ENCODE measurements at regions not wholly inside any gene's neighbourhood (a gene's known extent, or its start where the extent isn't known, plus 50 kb on each side); places are given as distances from the start of the nearest gene placed in this dataset.

DNA sequence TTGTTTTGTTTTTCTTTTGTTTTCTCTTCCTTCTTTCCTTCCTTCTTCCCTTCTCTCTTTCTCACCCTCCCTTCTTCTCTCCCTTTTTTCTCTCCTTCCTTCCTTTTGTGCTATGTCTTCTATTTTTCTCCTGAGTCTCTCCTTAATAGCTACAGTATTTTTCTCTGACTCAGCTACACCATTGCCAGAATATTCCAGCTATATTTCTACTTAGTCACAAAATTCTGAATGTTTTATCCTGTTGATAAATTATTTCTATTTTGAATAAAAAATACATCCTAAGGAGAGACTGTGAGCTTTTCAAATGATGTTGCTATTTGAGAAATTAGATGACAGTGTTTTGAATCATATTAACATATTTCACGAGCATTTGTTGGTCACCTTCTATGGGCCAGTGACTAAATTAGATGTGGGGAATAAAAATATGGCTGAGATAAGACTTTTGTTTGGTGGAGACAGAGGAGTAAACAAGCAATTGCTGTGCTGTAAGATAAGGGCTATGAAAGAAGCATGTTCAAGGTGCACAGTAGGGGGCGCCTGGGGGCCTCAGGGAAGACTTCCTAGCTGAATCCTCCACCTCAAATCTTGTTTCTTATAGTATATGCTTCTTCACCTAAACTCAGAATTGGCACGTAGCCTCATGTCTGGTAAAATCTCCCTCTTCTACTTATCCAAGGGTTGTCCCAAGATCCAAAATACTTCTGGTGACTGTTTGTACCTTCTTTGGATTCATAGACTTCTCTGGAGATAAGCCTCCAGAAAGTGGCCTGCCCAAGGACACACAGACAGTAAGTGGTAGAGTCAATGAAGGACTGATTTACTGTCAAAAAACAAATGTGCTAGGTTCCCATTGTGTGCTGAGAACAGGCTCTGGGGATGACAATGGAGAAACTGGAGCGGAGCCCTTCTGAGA is 115.5 kb upstream of the CREB5 start:
- no peak overlapping the region for H3K27ac ChIP-seq (ENCODE audit: low read length)
- H3K36me3 ChIP-seq (ENCODE audit: control insufficient read depth, low read depth, low read length), result no peaks in the 10 kb centered on the region
- no peaks in the 10 kb centered on the region for H3K9me3 ChIP-seq (ENCODE audit: control insufficient read depth, low read depth, low read length)
- H3K4me3 ChIP-seq (ENCODE audit: low read length), result no peak overlapping the region
- peaks cover 27% of the 10 kb centered on the region for H3K4me1 ChIP-seq (ENCODE audit: control insufficient read depth, low read depth, low read length)
- H3K9ac ChIP-seq (ENCODE audit: low read length), result no peak overlapping the region
- no peaks in the 10 kb centered on the region for H3K27me3 ChIP-seq (ENCODE audit: control insufficient read depth, insufficient read depth, low read length)

GRCh38 chr7:28297801-28298459 is 114.4 kb upstream of the CREB5 start:
- Histone ChIP-seq H3K27ac (ENCODE audit: low read length) (no peak overlapping the region), H3K36me3 (ENCODE audit: control insufficient read depth, low read depth, low read length) (no peaks in the 10 kb centered on the region), H3K4me3 (ENCODE audit: low read length) (no peak overlapping the region), H3K4me1 (ENCODE audit: control insufficient read depth, low read depth, low read length) (peaks cover 16% of the 10 kb centered on the region), H3K9ac (ENCODE audit: low read length) (no peak overlapping the region), H3K27me3 (ENCODE audit: control insufficient read depth, insufficient read depth, low read length) (no peaks in the 10 kb centered on the region), H3K9me3 (ENCODE audit: control insufficient read depth, low read depth, low read length) (no peaks in the 10 kb centered on the region)

DNA sequence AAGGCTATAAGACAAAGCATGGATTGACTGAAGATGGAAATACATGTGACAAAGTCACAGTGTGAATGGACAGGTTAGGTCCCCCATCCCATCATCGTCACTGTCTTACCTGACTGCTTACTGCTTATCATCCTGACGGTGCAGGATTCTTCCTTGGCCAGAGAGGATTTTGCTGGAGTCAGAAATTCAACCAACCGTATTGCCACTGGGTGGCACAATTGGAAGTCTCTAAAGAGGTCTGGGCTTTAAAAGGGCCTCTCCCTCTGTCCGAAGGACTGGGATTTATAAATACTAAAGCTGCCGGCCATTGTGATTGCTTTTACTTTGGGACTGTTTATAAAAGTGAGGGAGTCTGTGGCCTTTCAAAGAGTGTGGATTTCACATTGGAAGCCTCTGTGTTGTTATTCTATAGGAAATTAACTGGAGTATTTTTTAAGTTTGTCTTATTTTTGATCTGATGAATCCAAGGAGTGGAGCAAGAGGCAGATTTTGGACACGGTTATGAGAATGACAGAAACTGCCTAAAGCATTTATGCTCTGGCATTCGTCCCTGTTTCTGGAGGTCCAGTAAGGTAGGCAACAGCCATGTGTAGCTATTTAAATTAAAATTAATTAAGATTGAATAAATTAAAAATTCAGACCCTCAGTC is 113.3 kb upstream of the CREB5 start:
- Histone ChIP-seq H3K4me1 (ENCODE audit: control insufficient read depth, low read depth, low read length) (peaks cover 7% of the 10 kb centered on the region), H3K4me3 (ENCODE audit: low read length) (no peak overlapping the region), H3K36me3 (ENCODE audit: control insufficient read depth, low read depth, low read length) (no peaks in the 10 kb centered on the region), H3K9ac (ENCODE audit: low read length) (no peak overlapping the region), H3K27ac (ENCODE audit: low read length) (no peak overlapping the region), H3K27me3 (ENCODE audit: control insufficient read depth, insufficient read depth, low read length) (no peaks in the 10 kb centered on the region), H3K9me3 (ENCODE audit: control insufficient read depth, low read depth, low read length) (no peaks in the 10 kb centered on the region)

- Histone ChIP-seq H3K9ac (ENCODE audit: low read length) (no peak overlapping the region), H3K9me3 (ENCODE audit: control insufficient read depth, low read depth, low read length) (no peaks in the 10 kb centered on the region), H3K4me1 (ENCODE audit: control insufficient read depth, low read depth, low read length) (peaks cover 11% of the 10 kb centered on the region), H3K27me3 (ENCODE audit: control insufficient read depth, insufficient read depth, low read length) (no peaks in the 10 kb centered on the region), H3K36me3 (ENCODE audit: control insufficient read depth, low read depth, low read length) (no peaks in the 10 kb centered on the region), H3K27ac (ENCODE audit: low read length) (no peak overlapping the region), H3K4me3 (ENCODE audit: low read length) (no peak overlapping the region)
Observed at GRCh38 chr7:28299556-28299955, 112.8 kb upstream of the CREB5 start.

DNA sequence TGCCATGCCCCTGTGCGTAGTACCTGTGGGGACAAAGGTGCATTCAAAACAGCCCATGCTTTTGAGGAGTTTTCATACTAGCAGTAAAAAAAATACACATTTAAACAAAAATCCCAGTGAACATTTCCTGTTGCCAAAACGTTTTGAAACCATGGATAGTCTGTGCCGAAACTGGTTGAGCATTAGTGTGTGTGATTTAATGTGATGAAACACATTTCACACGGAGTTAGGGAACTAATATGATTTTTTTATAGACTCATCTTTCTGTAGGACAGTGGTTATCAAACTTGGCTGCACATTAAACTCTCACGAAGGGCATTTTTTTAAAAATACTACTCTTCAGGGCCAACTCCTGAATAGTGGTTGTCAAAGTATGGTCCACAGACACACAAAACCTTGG is 111.8 kb upstream of the CREB5 start:
- no peaks in the 10 kb centered on the region for H3K9me3 ChIP-seq (ENCODE audit: control insufficient read depth, low read depth, low read length)

DNA sequence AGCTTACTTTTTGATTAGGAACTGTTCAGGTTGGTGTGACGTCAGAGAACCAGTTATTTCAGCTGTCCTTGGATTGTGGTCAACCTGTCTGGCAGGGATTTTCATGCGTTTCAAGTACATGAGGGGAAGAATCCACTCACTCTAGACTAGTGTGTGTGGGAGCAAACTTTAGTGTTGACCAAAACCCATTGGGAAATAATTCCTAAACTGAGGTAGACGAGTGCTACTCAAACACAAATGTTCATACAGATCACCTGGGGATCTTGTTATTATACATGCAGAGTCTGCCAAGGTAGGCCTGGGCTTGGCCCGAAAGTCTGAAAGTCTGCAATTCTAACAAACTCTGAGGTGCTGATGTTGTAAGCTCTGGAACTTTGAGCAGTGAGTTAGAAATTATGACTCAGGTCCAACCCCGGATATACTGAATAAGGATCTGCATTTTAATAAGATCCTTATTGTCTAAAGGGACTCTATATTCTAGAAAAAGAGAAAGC is 111.1 kb upstream of the CREB5 start:
- H3K4me3 ChIP-seq (ENCODE audit: low read length), result no peak overlapping the region
- peaks cover 16% of the 10 kb centered on the region for H3K4me1 ChIP-seq (ENCODE audit: control insufficient read depth, low read depth, low read length)
- H3K9me3 ChIP-seq (ENCODE audit: control insufficient read depth, low read depth, low read length), result no peaks in the 10 kb centered on the region
- no peaks in the 10 kb centered on the region for H3K36me3 ChIP-seq (ENCODE audit: control insufficient read depth, low read depth, low read length)
- H3K27ac ChIP-seq (ENCODE audit: low read length), result no peak overlapping the region
- no peak overlapping the region for H3K9ac ChIP-seq (ENCODE audit: low read length)
- H3K27me3 ChIP-seq (ENCODE audit: control insufficient read depth, insufficient read depth, low read length), result no peaks in the 10 kb centered on the region

More for the DNA sequence above, 111.8 kb upstream of the CREB5 start:
- H3K27me3 ChIP-seq (ENCODE audit: control insufficient read depth, insufficient read depth, low read length), result no peaks in the 10 kb centered on the region
- peaks cover 16% of the 10 kb centered on the region for H3K4me1 ChIP-seq (ENCODE audit: control insufficient read depth, low read depth, low read length)
- H3K9ac ChIP-seq (ENCODE audit: low read length), result no peak overlapping the region
- H3K27ac ChIP-seq (ENCODE audit: low read length), result no peak overlapping the region
- H3K36me3 ChIP-seq (ENCODE audit: control insufficient read depth, low read depth, low read length), result no peaks in the 10 kb centered on the region
- no peak overlapping the region for H3K4me3 ChIP-seq (ENCODE audit: low read length)

DNA sequence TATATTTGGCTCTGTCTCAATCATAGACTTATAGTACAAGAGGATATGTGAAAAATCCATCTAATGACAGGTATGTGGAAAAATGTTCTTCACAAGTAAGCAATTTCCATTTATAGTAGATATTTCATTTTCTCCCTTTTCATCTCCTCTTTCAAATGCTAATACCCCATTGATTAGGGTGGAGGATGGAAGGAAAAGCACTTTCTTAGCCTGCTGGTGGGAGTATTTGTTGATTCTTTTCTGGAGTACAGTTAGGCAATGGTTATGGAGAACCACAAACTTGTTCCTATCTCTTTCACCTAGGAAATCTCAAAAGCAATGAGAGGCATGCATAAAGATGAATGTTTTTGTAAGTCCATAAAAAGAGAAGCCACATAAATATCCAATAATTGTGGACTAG is 108.0 kb upstream of the CREB5 start:
- peaks cover 9% of the 10 kb centered on the region for H3K4me1 ChIP-seq (ENCODE audit: control insufficient read depth, low read depth, low read length)
- no peaks in the 10 kb centered on the region for H3K36me3 ChIP-seq (ENCODE audit: control insufficient read depth, low read depth, low read length)

GRCh38 chr7:28309704-28310459 is 102.4 kb upstream of the CREB5 start:
- Histone ChIP-seq H3K9me3 (ENCODE audit: control insufficient read depth, low read depth, low read length) (no peaks in the 10 kb centered on the region), H3K27me3 (ENCODE audit: control insufficient read depth, insufficient read depth, low read length) (no peaks in the 10 kb centered on the region), H3K4me3 (ENCODE audit: low read length) (no peak overlapping the region), H3K27ac (ENCODE audit: low read length) (no peak overlapping the region), H3K36me3 (ENCODE audit: control insufficient read depth, low read depth, low read length) (no peaks in the 10 kb centered on the region), H3K4me1 (ENCODE audit: control insufficient read depth, low read depth, low read length) (peaks cover 12% of the 10 kb centered on the region), H3K9ac (ENCODE audit: low read length) (no peak overlapping the region)

More for the DNA sequence above, 108.0 kb upstream of the CREB5 start:
- H3K27me3 ChIP-seq (ENCODE audit: control insufficient read depth, insufficient read depth, low read length), result no peaks in the 10 kb centered on the region
- no peak overlapping the region for H3K9ac ChIP-seq (ENCODE audit: low read length)
- no peaks in the 10 kb centered on the region for H3K9me3 ChIP-seq (ENCODE audit: control insufficient read depth, low read depth, low read length)
- H3K4me3 ChIP-seq (ENCODE audit: low read length), result no peak overlapping the region
- H3K27ac ChIP-seq (ENCODE audit: low read length), result no peak overlapping the region

- H3K36me3 ChIP-seq (ENCODE audit: control insufficient read depth, low read depth, low read length), result no peaks in the 10 kb centered on the region
- H3K9ac ChIP-seq (ENCODE audit: low read length), result no peak overlapping the region
- H3K9me3 ChIP-seq (ENCODE audit: control insufficient read depth, low read depth, low read length), result no peaks in the 10 kb centered on the region
- no peaks in the 10 kb centered on the region for H3K27me3 ChIP-seq (ENCODE audit: control insufficient read depth, insufficient read depth, low read length)
- peaks cover 8% of the 10 kb centered on the region for H3K4me1 ChIP-seq (ENCODE audit: control insufficient read depth, low read depth, low read length)
- H3K27ac ChIP-seq (ENCODE audit: low read length), result no peak overlapping the region
- H3K4me3 ChIP-seq (ENCODE audit: low read length), result no peak overlapping the region
Observed at GRCh38 chr7:28310460-28310848, 101.9 kb upstream of the CREB5 start.

DNA sequence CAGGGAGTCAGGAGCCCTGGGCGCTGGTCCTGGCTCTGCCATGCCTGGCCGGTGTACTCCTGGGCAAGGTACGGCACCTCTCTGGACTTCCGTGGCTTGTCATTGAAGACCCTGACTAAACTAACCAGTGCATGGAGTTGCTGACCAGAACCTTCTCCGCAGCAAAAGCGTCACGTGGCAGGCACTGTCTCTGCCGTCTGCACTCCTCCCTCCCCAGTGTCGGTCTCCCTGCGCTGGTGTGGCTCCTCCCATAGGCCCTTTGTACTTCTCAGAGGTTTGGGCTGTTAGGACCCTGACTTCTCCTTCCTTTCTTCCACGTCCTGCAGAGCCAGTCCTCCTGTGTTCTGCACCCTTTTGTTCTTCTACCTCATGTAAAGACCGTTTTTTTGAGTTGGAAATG is 100.6 kb upstream of the CREB5 start:
- Histone ChIP-seq H3K27ac (ENCODE audit: low read length) (no peak overlapping the region), H3K4me3 (ENCODE audit: low read length) (no peak overlapping the region), H3K9me3 (ENCODE audit: control insufficient read depth, low read depth, low read length) (no peaks in the 10 kb centered on the region), H3K4me1 (ENCODE audit: control insufficient read depth, low read depth, low read length) (peaks cover 8% of the 10 kb centered on the region), H3K36me3 (ENCODE audit: control insufficient read depth, low read depth, low read length) (no peaks in the 10 kb centered on the region), H3K9ac (ENCODE audit: low read length) (no peak overlapping the region), H3K27me3 (ENCODE audit: control insufficient read depth, insufficient read depth, low read length) (no peaks in the 10 kb centered on the region)

DNA sequence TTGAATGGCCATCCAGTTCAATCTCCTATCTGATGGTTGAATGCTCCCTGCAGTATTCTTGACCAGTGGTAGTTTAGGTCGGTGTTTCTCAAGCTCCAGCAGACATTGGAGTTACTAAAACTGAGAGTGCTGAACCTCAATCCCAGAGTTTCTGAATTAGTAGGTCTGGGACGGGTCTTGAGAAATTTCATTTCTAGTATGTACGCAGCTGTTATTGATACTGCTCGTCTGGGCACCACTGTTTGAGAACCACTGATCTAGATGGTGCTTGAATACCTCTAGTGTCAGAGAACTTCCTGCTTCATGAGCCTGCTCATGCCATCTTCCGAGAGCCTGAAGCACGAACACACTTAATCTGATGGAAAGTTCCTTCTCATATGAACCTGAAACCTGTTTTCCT is 99.4 kb upstream of the CREB5 start:
- Histone ChIP-seq H3K36me3 (ENCODE audit: control insufficient read depth, low read depth, low read length) (no peaks in the 10 kb centered on the region), H3K27ac (ENCODE audit: low read length) (no peak overlapping the region), H3K9me3 (ENCODE audit: control insufficient read depth, low read depth, low read length) (no peaks in the 10 kb centered on the region), H3K4me1 (ENCODE audit: control insufficient read depth, low read depth, low read length) (peaks cover 8% of the 10 kb centered on the region), H3K9ac (ENCODE audit: low read length) (no peak overlapping the region), H3K27me3 (ENCODE audit: control insufficient read depth, insufficient read depth, low read length) (no peaks in the 10 kb centered on the region), H3K4me3 (ENCODE audit: low read length) (no peak overlapping the region)
